ENCODE measurements at regions not wholly inside any gene's neighbourhood (a gene's known extent, or its start where the extent isn't known, plus 50 kb on each side); places are given as distances from the start of the nearest gene placed in this dataset.

- ChIA-PET CTCF (no interaction called here), POLR2A (no interaction called here)
- no peaks in the 10 kb centered on the region for H3K27me3 ChIP-seq (ENCODE audit: control insufficient read depth in 2 of 2, insufficient read depth in 2 of 2, low read length in 2 of 2)
- no peaks in the 10 kb centered on the region for H3K9me1 ChIP-seq (replicated peaks; ENCODE audit: control insufficient read depth, extremely low read depth, insufficient read depth, low read length)
- no peak for FAIRE-seq
- H3K4me2 ChIP-seq (ENCODE audit: insufficient read depth, low read length) = no peak overlapping the region
- H3K27ac ChIP-seq (ENCODE audit: insufficient read depth, low read depth, low read length) = no peak overlapping the region
- dilution Hi-C loops (cut with MboI; ENCODE audit: extremely low pct_ligation_motif_present, low sequenced_read_pairs) = no loop called here
- no peaks in the 10 kb centered on the region for H4K20me1 ChIP-seq (replicated peaks; ENCODE audit: control insufficient read depth, extremely low read depth, insufficient read depth, low read length)
- H3K9me3 ChIP-seq (replicated peaks; ENCODE audit: control insufficient read depth, insufficient read depth, low read length) = peaks cover 2% of the 10 kb centered on the region
- no peak overlapping the region for H3K4me3 ChIP-seq (replicated peaks in 1 of 3; ENCODE audit: insufficient read depth in 1 of 3, low read depth in 1 of 3, low read length in 3 of 3)
- intact Hi-C loops (cut with micrococcal nuclease) = no loop called here
- H3K79me2 ChIP-seq (ENCODE audit: control insufficient read depth, insufficient read depth, low read length) = no peaks in the 10 kb centered on the region
- no peak overlapping the region for H3K9ac ChIP-seq (replicated peaks; ENCODE audit: extremely low read depth, insufficient read depth, low read length)
- BruUV-seq (replicated peaks) = no TSS peak
- H2AFZ ChIP-seq (ENCODE audit: low read depth, low read length) = no peak overlapping the region
- no peak for DNase-seq (ENCODE audit: low read depth, low spot score)
- no peaks in the 10 kb centered on the region for H3K4me1 ChIP-seq (ENCODE audit: control insufficient read depth, extremely low read depth, insufficient read depth, low read length)
- no peaks in the 10 kb centered on the region for H3K36me3 ChIP-seq (ENCODE audit: control insufficient read depth in 2 of 2, extremely low read depth in 1 of 2, insufficient read depth in 2 of 2, low read length in 2 of 2)
- TF ChIP-seq CTCF (IDR thresholded peaks at IDR 0.05; ENCODE audit: extremely low read depth in 1 of 2, insufficient read depth in 1 of 2, low read depth in 1 of 2, low read length in 2 of 2) = no peak
- no peak for TF ChIP-seq FOS (IDR thresholded peaks at IDR 0.05; ENCODE audit: borderline replicate concordance, insufficient read depth, low read length)
- no peak for TF ChIP-seq GATA2 (IDR thresholded peaks at IDR 0.05; ENCODE audit: insufficient read depth, insufficient read length, low read depth, low read length)
- TF ChIP-seq POLR2AphosphoS5 (IDR thresholded peaks at IDR 0.05; ENCODE audit: insufficient read depth, low read depth, low read length) = no peak
- TF ChIP-seq EZH2 (IDR thresholded peaks at IDR 0.05; ENCODE audit: borderline replicate concordance, low read depth, low read length, severe bottlenecking) = no peak
- no peak for TF ChIP-seq POLR2A (IDR thresholded peaks at IDR 0.05; ENCODE audit: low read depth, low read length)
- no peak for TF ChIP-seq JUN (IDR thresholded peaks at IDR 0.05; ENCODE audit: borderline replicate concordance, insufficient read depth, insufficient read length, low read depth)
- TF ChIP-seq MYC (IDR thresholded peaks at IDR 0.05; ENCODE audit: low read depth, low read length) = no peak
- TF ChIP-seq, protein P1, sequence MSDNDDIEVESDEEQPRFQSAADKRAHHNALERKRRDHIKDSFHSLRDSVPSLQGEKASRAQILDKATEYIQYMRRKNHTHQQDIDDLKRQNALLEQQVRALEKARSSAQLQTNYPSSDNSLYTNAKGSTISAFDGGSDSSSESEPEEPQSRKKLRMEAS (IDR thresholded peaks at IDR 0.05; ENCODE audit: insufficient read depth, insufficient read length) = no peak
Observed at GRCh38 chr4:4598851-4599411, 57.1 kb upstream of the STX18 start.

Measured in endothelial cell of umbilical vein (primary cell).